Bronchial epithelial cell (primary cell): ENCODE measurements at regions not wholly inside any gene's neighbourhood (a gene's known extent, or its start where the extent isn't known, plus 50 kb on each side); places are given as distances from the start of the nearest gene placed in this dataset.

Source experiments
- DNase-seq: peaks from one replicate; pipeline ENCODE4 v3.0.0-alpha.2; 2010; ENCODE audit warnings: low read depth
- FAIRE-seq: peaks from 2 replicates; lab custom pipeline; 2011; peaks lifted over from hg19 to GRCh38; lab: Jason Lieb, UNC
- H3K27me3 ChIP-seq: 2 replicates; pipeline ENCODE4 v1.5.1; 2011; ENCODE audit warnings: low read length; ENCODE audit not compliant: control insufficient read depth, insufficient read depth
- H3K36me3 ChIP-seq: 2 replicates; pipeline ENCODE4 v1.5.1; 2011; ENCODE audit warnings: low read length; ENCODE audit not compliant: control insufficient read depth, insufficient read depth
- H3K4me3 ChIP-seq: 2 replicates; pipeline ENCODE4 v1.5.1; 2011; ENCODE audit warnings: mild to moderate bottlenecking, low read depth, low read length, control low read depth
- TF ChIP-seq, protein P1 (sequence below): IDR thresholded peaks from 2 replicates; pipeline ENCODE4 v1.5.1; 2011; ENCODE audit warnings: mild to moderate bottlenecking, moderate library complexity, low read length, control low read depth, inconsistent platforms; ENCODE audit not compliant: insufficient read depth, severe bottlenecking

DNA sequence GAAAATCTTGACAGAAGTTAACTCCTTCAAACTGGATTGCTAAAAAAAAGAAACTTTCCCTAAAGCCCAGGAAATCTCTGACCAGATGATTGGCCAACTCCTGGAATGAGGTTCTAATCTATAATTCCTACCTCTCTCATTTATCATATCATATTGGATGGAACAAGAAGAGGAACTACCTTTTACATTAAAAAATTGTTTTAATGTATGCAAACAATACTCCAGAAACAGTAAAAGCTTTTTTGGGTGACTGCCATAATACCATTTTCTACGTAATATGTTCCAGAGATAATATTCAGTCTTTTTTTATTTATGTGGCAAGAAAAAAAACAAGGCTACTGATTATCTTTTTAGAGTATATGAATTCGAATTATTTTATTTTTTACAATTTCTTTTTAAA lies 204.4 kb downstream of the TUSC7 start:
- Histone ChIP-seq H3K27me3 (no peaks in the 10 kb centered on the region), H3K36me3 (no peaks in the 10 kb centered on the region), H3K4me3 (no peak overlapping the region)
- DNase-seq: no peak
- TF ChIP-seq, protein P1, sequence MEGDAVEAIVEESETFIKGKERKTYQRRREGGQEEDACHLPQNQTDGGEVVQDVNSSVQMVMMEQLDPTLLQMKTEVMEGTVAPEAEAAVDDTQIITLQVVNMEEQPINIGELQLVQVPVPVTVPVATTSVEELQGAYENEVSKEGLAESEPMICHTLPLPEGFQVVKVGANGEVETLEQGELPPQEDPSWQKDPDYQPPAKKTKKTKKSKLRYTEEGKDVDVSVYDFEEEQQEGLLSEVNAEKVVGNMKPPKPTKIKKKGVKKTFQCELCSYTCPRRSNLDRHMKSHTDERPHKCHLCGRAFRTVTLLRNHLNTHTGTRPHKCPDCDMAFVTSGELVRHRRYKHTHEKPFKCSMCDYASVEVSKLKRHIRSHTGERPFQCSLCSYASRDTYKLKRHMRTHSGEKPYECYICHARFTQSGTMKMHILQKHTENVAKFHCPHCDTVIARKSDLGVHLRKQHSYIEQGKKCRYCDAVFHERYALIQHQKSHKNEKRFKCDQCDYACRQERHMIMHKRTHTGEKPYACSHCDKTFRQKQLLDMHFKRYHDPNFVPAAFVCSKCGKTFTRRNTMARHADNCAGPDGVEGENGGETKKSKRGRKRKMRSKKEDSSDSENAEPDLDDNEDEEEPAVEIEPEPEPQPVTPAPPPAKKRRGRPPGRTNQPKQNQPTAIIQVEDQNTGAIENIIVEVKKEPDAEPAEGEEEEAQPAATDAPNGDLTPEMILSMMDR: no peak
- no peak for FAIRE-seq

DNA sequence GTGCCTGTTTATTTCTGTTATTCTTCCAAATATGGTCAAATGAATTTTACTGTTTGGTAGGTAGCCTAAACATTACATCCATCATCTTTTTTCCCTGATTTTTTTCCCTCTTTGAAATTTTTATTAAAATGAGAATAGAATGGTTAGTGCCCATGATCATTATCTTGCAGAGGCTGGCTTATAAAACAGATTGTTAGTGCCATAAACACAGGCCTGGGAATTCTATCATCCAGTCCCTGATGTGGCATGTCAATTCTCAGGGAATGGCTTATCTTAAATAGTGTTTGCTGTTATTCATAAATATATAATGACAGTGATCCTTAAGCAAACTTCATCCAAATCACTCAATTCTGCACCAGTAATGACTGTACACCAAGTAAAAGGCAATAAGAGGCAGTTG lies 207.3 kb downstream of the TUSC7 start:
- Histone ChIP-seq H3K36me3 (no peaks in the 10 kb centered on the region), H3K27me3 (no peaks in the 10 kb centered on the region), H3K4me3 (no peak overlapping the region)
- FAIRE-seq (no peak), DNase-seq (no peak)
- TF ChIP-seq, protein P1: no peak

DNA sequence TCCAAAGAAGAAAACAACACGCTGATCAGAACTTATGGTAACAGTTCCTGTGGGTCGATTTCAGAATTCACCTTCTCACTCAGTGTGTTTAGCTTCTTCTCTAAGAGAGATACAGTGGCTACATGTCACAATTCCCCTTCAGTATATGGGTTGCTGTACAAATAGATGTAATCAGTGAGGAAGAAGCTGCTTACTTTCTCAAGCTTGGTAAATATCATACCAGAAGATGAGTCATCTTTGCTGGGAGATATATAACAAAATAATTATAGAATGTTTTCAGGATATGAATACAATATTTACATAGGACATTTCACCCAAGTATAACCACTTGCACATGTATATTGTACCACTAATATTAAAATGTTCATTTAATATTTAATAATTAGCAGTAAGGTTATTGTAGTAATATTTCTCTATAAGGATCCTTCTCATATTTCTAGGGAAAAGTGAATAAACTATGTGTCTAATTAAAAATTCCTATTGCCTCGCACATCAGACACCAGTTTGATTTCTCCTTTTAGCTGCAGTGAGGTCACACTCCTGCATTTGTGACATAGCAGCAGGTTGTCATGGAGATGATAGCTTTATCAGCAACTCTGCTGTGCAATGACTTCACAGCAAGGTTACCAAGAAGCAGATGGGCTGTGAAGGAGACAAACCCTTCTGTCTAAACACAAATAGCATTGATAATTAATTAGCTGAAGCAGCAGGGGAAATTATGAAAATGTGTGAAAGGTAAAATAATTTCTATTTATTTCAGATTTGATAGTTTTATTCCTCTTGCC lies 211.4 kb downstream of the TUSC7 start:
- Histone ChIP-seq H3K4me3 (no peak overlapping the region), H3K27me3 (no peaks in the 10 kb centered on the region), H3K36me3 (no peaks in the 10 kb centered on the region)
- peak; percentile 72 for DNase-seq
- FAIRE-seq: no peak
- TF ChIP-seq, protein P1: no peak

DNA sequence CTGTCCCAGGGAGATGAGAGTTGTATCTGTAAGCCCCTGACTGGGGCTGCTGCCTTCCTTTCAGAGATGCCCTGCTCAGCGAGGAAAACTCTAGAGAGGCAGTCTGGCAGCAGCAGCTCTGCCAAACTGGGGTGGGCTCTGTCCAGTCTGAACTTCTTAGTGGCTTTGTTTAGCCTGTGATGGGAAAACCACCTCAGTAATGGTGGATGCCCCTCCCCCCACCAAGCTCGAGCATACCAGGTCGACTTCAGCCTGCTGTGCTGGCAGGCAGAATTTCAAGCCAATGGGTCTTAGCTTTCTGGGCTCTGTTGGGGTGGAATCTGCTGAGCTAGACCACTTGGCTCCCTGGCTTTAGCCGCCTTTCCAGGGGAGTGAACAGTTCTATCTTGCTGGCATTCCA lies 218.3 kb downstream of the TUSC7 start:
- H3K4me3 ChIP-seq: no peak overlapping the region
- FAIRE-seq (no peak), DNase-seq (no peak)
- no peaks in the 10 kb centered on the region for H3K27me3 ChIP-seq
- TF ChIP-seq, protein P1: no peak
- H3K36me3 ChIP-seq: no peaks in the 10 kb centered on the region

- no peak for FAIRE-seq
- TF ChIP-seq, protein P1: no peak
- DNase-seq: peak; percentile 35
- H3K36me3 ChIP-seq: no peaks in the 10 kb centered on the region
- no peak overlapping the region for H3K4me3 ChIP-seq
- no peaks in the 10 kb centered on the region for H3K27me3 ChIP-seq
Observed at GRCh38 chr3:116929505-116930222, 220.1 kb downstream of the TUSC7 start.
